ENCODE measurements at regions not wholly inside any gene's neighbourhood (a gene's known extent, or its start where the extent isn't known, plus 50 kb on each side); places are given as distances from the start of the nearest gene placed in this dataset.

DNA sequence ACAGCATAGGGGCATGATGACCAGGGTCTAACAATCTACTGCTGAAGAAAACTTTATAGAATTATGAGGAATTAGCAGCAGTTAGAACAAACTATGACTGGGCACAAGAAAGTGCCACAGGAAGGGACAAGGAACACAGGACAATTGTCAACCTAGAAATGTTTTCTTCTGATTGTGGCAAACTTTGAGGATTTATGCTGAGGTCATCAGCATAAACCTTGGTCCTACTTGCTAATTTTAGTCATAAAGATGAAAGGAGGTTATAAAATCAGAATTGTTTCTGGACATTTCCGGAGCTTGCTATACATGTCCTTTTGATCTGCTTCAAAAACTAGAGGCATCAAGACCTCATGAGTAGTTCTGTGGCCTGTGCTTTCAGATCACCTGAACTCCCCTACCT is 446.6 kb upstream of the THBS1 start:
- H3K4me3 ChIP-seq (ENCODE audit: low read depth, low read length): no peak overlapping the region
- no peaks in the 10 kb centered on the region for H3K27me3 ChIP-seq (ENCODE audit: control insufficient read depth, insufficient read depth, low read length)
- no peak overlapping the region for H3K9ac ChIP-seq (ENCODE audit: low read depth, low read length)
- H3K36me3 ChIP-seq (ENCODE audit: control insufficient read depth, insufficient read depth, low read length): no peaks in the 10 kb centered on the region
- no peaks in the 10 kb centered on the region for H3K4me1 ChIP-seq (ENCODE audit: control insufficient read depth, insufficient read depth, low read length)
- H3K9me3 ChIP-seq (ENCODE audit: control insufficient read depth, insufficient read depth, low read length): no peaks in the 10 kb centered on the region

DNA sequence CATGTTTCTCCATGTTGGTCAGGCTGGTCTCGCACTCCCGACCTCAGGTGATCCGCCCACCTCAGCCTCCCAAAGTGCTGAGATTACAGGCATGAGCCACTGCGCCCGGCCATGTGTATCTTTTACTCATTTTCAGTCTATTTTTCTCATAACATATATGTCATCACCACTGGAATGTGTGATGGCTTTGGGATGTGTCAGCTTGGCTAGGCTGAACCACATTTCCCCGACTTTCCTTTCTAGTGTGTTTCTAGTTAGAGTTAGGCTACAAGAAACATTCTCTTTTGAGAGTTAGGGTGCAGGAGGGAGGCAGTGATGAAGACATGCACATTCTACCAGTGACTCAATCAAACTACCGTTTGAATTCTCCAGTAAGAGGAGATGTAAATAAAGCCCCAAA is 444.9 kb upstream of the THBS1 start:
- H3K9ac ChIP-seq (ENCODE audit: low read depth, low read length): no peak overlapping the region

DNA sequence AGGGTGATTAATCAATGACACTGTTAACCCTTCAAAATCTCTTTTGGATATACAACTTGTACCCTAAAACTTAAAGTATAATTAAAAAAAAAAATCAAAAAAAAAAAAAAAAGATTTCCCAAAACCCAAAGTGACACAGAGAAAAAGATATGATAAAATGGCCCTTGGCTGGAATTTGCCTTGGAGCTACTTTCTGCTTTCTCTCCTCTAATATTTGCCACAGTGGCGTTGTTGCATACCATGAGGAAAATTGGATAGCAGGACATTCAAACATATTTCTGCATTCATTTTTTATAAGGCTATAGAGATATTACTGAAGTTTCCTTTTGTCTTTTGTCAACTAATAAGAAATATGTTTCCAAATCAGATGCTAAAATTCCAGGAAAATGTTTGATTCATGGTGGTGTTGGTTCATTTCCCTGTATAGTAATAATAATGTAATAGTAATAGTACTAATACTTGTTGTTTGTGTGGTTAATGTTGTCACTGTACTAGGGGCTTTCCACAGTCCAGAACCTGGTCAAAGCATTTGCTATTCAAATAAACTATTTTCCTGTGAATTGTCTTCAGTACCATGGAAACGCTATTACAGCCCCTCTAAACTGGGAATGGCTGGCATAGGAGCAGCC is 441.3 kb upstream of the THBS1 start:
- no peaks in the 10 kb centered on the region for H3K9me3 ChIP-seq (ENCODE audit: control insufficient read depth, insufficient read depth, low read length)
- H3K4me3 ChIP-seq (ENCODE audit: low read depth, low read length): no peak overlapping the region
- H3K36me3 ChIP-seq (ENCODE audit: control insufficient read depth, insufficient read depth, low read length): no peaks in the 10 kb centered on the region
- no peaks in the 10 kb centered on the region for H3K4me1 ChIP-seq (ENCODE audit: control insufficient read depth, insufficient read depth, low read length)
- H3K27me3 ChIP-seq (ENCODE audit: control insufficient read depth, insufficient read depth, low read length): no peaks in the 10 kb centered on the region
- no peak overlapping the region for H3K9ac ChIP-seq (ENCODE audit: low read depth, low read length)

More for the DNA sequence above, 444.9 kb upstream of the THBS1 start:
- Histone ChIP-seq H3K4me1 (ENCODE audit: control insufficient read depth, insufficient read depth, low read length) (no peaks in the 10 kb centered on the region), H3K36me3 (ENCODE audit: control insufficient read depth, insufficient read depth, low read length) (no peaks in the 10 kb centered on the region), H3K27me3 (ENCODE audit: control insufficient read depth, insufficient read depth, low read length) (no peaks in the 10 kb centered on the region), H3K4me3 (ENCODE audit: low read depth, low read length) (no peak overlapping the region), H3K9me3 (ENCODE audit: control insufficient read depth, insufficient read depth, low read length) (no peaks in the 10 kb centered on the region)

- H3K36me3 ChIP-seq (ENCODE audit: control insufficient read depth, insufficient read depth, low read length): no peaks in the 10 kb centered on the region
- no peak overlapping the region for H3K4me3 ChIP-seq (ENCODE audit: low read depth, low read length)
- H3K9ac ChIP-seq (ENCODE audit: low read depth, low read length): no peak overlapping the region
- H3K9me3 ChIP-seq (ENCODE audit: control insufficient read depth, insufficient read depth, low read length): no peaks in the 10 kb centered on the region
- no peaks in the 10 kb centered on the region for H3K4me1 ChIP-seq (ENCODE audit: control insufficient read depth, insufficient read depth, low read length)
- H3K27me3 ChIP-seq (ENCODE audit: control insufficient read depth, insufficient read depth, low read length): no peaks in the 10 kb centered on the region
Measured at GRCh38 chr15:39140060-39140604, 440.7 kb upstream of the THBS1 start.

- Histone ChIP-seq H3K9me3 (ENCODE audit: control insufficient read depth, insufficient read depth, low read length) (no peaks in the 10 kb centered on the region), H3K4me1 (ENCODE audit: control insufficient read depth, insufficient read depth, low read length) (no peaks in the 10 kb centered on the region), H3K9ac (ENCODE audit: low read depth, low read length) (no peak overlapping the region), H3K27me3 (ENCODE audit: control insufficient read depth, insufficient read depth, low read length) (no peaks in the 10 kb centered on the region), H3K36me3 (ENCODE audit: control insufficient read depth, insufficient read depth, low read length) (no peaks in the 10 kb centered on the region), H3K4me3 (ENCODE audit: low read depth, low read length) (no peak overlapping the region)
Measured at GRCh38 chr15:39142500-39142899, 438.4 kb upstream of the THBS1 start.

GRCh38 chr15:39143479-39143878 is 437.4 kb upstream of the THBS1 start:
- H3K4me1 ChIP-seq (ENCODE audit: control insufficient read depth, insufficient read depth, low read length): no peaks in the 10 kb centered on the region
- no peaks in the 10 kb centered on the region for H3K27me3 ChIP-seq (ENCODE audit: control insufficient read depth, insufficient read depth, low read length)
- no peaks in the 10 kb centered on the region for H3K36me3 ChIP-seq (ENCODE audit: control insufficient read depth, insufficient read depth, low read length)
- no peak overlapping the region for H3K4me3 ChIP-seq (ENCODE audit: low read depth, low read length)
- H3K9ac ChIP-seq (ENCODE audit: low read depth, low read length): no peak overlapping the region
- no peaks in the 10 kb centered on the region for H3K9me3 ChIP-seq (ENCODE audit: control insufficient read depth, insufficient read depth, low read length)

- H3K9me3 ChIP-seq (ENCODE audit: control insufficient read depth, insufficient read depth, low read length): no peaks in the 10 kb centered on the region
- H3K36me3 ChIP-seq (ENCODE audit: control insufficient read depth, insufficient read depth, low read length): no peaks in the 10 kb centered on the region
- H3K4me3 ChIP-seq (ENCODE audit: low read depth, low read length): no peak overlapping the region
- no peaks in the 10 kb centered on the region for H3K4me1 ChIP-seq (ENCODE audit: control insufficient read depth, insufficient read depth, low read length)
- no peaks in the 10 kb centered on the region for H3K27me3 ChIP-seq (ENCODE audit: control insufficient read depth, insufficient read depth, low read length)
- H3K9ac ChIP-seq (ENCODE audit: low read depth, low read length): no peak overlapping the region
Measured at GRCh38 chr15:39144051-39144450, 436.8 kb upstream of the THBS1 start.

- no peak overlapping the region for H3K4me3 ChIP-seq (ENCODE audit: low read depth, low read length)
- H3K4me1 ChIP-seq (ENCODE audit: control insufficient read depth, insufficient read depth, low read length): no peaks in the 10 kb centered on the region
- no peaks in the 10 kb centered on the region for H3K9me3 ChIP-seq (ENCODE audit: control insufficient read depth, insufficient read depth, low read length)
- H3K36me3 ChIP-seq (ENCODE audit: control insufficient read depth, insufficient read depth, low read length): no peaks in the 10 kb centered on the region
- H3K27me3 ChIP-seq (ENCODE audit: control insufficient read depth, insufficient read depth, low read length): no peaks in the 10 kb centered on the region
- no peak overlapping the region for H3K9ac ChIP-seq (ENCODE audit: low read depth, low read length)
Measured at GRCh38 chr15:39144613-39145499, 436.0 kb upstream of the THBS1 start.

DNA sequence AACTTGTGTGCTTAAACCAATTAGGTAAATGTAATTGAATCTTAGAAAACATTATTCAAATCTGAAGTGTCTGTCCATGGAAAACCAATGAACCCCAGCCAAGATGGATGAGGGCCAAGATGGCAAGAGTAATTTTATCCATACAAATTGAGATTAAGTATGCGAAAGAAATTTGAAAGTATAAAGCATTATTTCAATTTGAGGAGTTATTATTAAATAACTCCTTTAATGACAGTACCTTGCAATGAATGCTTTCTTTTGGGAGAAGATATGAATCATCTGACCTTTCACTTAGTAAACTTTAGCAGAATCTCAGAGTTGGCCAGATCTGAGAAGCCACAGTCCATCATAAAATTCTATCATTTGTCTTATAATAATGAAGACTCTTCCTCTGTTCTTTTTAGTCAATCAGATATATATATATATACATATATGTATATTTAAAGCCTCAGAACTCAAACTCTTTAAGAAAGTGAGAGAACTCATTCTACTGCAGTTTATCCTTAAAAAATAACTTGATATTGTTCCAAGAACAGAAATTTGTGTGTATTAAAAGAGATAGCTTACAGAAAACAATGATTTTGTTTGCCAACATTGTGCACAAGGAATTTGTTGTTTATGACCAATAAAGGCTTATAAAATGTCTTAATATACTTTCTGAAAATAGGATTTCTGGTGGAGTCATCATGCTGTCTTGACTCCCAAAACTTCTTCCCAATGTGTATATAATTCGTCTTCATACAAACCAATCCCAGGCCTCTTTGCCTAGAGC is 434.8 kb upstream of the THBS1 start:
- H3K9ac ChIP-seq (ENCODE audit: low read depth, low read length): no peak overlapping the region
- H3K36me3 ChIP-seq (ENCODE audit: control insufficient read depth, insufficient read depth, low read length): no peaks in the 10 kb centered on the region
- no peak overlapping the region for H3K4me3 ChIP-seq (ENCODE audit: low read depth, low read length)
- no peaks in the 10 kb centered on the region for H3K27me3 ChIP-seq (ENCODE audit: control insufficient read depth, insufficient read depth, low read length)
- H3K9me3 ChIP-seq (ENCODE audit: control insufficient read depth, insufficient read depth, low read length): no peaks in the 10 kb centered on the region
- H3K4me1 ChIP-seq (ENCODE audit: control insufficient read depth, insufficient read depth, low read length): no peaks in the 10 kb centered on the region

DNA sequence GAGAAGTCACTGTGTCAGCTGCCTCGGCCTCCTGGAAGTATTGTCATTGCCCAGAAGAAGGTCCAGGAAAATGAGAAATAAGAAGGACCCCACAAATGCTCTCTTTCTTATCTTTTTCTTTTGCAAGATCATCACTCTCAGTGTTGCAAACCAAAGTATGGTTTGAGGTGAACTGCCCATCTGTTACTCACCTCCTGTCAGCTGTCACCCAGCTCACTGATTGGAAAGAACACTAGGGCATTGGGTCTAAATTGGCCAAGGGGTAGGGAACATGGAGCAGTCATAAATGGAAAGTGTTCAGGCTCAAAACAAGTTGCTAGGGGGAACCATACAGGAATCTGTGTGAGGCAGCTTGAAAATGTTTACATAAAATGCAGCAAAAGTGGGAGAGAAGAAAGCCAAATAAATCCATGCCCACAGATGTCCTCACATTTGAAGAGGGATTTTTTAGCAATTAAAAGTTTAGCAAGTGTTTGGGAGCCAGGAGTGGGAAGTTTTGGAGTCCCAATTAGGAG is 431.2 kb upstream of the THBS1 start:
- Histone ChIP-seq H3K4me1 (ENCODE audit: control insufficient read depth, insufficient read depth, low read length) (no peaks in the 10 kb centered on the region), H3K4me3 (ENCODE audit: low read depth, low read length) (no peak overlapping the region), H3K27me3 (ENCODE audit: control insufficient read depth, insufficient read depth, low read length) (no peaks in the 10 kb centered on the region), H3K9me3 (ENCODE audit: control insufficient read depth, insufficient read depth, low read length) (no peaks in the 10 kb centered on the region), H3K9ac (ENCODE audit: low read depth, low read length) (no peak overlapping the region), H3K36me3 (ENCODE audit: control insufficient read depth, insufficient read depth, low read length) (no peaks in the 10 kb centered on the region)

DNA sequence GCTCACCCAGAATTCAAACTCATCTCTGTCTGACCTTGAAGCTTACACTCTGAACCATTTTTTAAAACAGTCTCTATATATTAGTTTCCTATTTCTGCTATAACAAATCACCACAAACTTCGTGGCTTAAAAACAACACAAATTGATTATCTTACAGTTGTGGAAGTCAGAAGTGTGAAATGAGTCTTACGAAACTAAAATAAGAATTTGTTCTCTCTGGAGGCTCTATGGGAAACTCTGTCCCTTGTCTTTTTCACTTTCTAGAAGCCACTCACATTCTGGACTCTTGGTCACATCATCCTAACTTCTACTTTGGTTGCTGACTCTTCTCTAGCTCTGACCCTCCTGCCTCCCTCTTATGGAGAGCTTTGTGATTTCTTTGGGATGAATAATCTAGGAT is 429.3 kb upstream of the THBS1 start:
- Histone ChIP-seq H3K36me3 (ENCODE audit: control insufficient read depth, insufficient read depth, low read length) (no peaks in the 10 kb centered on the region), H3K9me3 (ENCODE audit: control insufficient read depth, insufficient read depth, low read length) (no peaks in the 10 kb centered on the region), H3K9ac (ENCODE audit: low read depth, low read length) (no peak overlapping the region), H3K4me1 (ENCODE audit: control insufficient read depth, insufficient read depth, low read length) (no peaks in the 10 kb centered on the region), H3K4me3 (ENCODE audit: low read depth, low read length) (no peak overlapping the region), H3K27me3 (ENCODE audit: control insufficient read depth, insufficient read depth, low read length) (no peaks in the 10 kb centered on the region)
